MCF 10A (cell line): ENCODE measurements at regions not wholly inside any gene's neighbourhood (a gene's known extent, or its start where the extent isn't known, plus 50 kb on each side); places are given as distances from the start of the nearest gene placed in this dataset.

ENCODE experiments used
- BruUV-seq: library from RNA; stranded (reverse); fragments of 400-500 nt; replicated peaks from 2 replicates; lab custom pipeline; 2021; lab: Mats Ljungman, UMichigan
- CTCF ChIA-PET: fragments of 300-600 bp; sonication (Branson Sonifier 250); formaldehyde crosslinking; extraction: SDS; loops from one replicate; lab custom pipeline; 2021; ENCODE audit warnings: antibody characterized with exemption, inconsistent platforms; lab: Yijun Ruan, JAX
- POLR2A ChIA-PET: fragments of 300-600, 350-650 bp; sonication (Branson Sonifier 250); formaldehyde crosslinking; extraction: SDS; loops from one replicate; lab custom pipeline; 2020; ENCODE audit warnings: antibody characterized with exemption, inconsistent platforms; lab: Yijun Ruan, JAX
- DNase-seq: peaks from one replicate; pipeline ENCODE4 v3.0.0-alpha.2; 2018; ENCODE audit not compliant: unreplicated experiment
- H3K27ac Mint-ChIP-seq: one replicate; pipeline ENCODE4 v1.8.0; 2022; ENCODE audit warnings: mild to moderate bottlenecking, low read depth, mixed read lengths; ENCODE audit not compliant: unreplicated experiment
- H3K27me3 Mint-ChIP-seq: one replicate; pipeline ENCODE4 v1.8.0; 2022; ENCODE audit warnings: mixed read lengths; ENCODE audit not compliant: insufficient read depth, unreplicated experiment
- H3K36me3 Mint-ChIP-seq: one replicate; pipeline ENCODE4 v1.8.0; 2022; ENCODE audit warnings: mild to moderate bottlenecking, moderate library complexity, mixed read lengths; ENCODE audit not compliant: insufficient read depth, unreplicated experiment
- H3K4me1 Mint-ChIP-seq: one replicate; pipeline ENCODE4 v1.8.0; 2022; ENCODE audit warnings: mixed read lengths; ENCODE audit not compliant: insufficient read depth, unreplicated experiment
- H3K4me3 Mint-ChIP-seq: one replicate; pipeline ENCODE4 v1.8.0; 2022; ENCODE audit warnings: mild to moderate bottlenecking, moderate library complexity, mixed read lengths; ENCODE audit not compliant: unreplicated experiment
- H3K9me3 Mint-ChIP-seq: one replicate; pipeline ENCODE4 v1.8.0; 2022; ENCODE audit warnings: mixed read lengths; ENCODE audit not compliant: unreplicated experiment
- CTCF ChIP-seq: fragments of 200-600 bp; IDR thresholded peaks from one replicate; pipeline ENCODE4 v1.8.0; 2022; ENCODE audit warnings: antibody characterized with exemption, mild to moderate bottlenecking; ENCODE audit not compliant: unreplicated experiment
- intact Hi-C: fragments of 100-400 bp; cut with micrococcal nuclease; formaldehyde crosslinking; loops from 2 replicates; pipeline ENCODE4 v1.14.1; 2022

DNA sequence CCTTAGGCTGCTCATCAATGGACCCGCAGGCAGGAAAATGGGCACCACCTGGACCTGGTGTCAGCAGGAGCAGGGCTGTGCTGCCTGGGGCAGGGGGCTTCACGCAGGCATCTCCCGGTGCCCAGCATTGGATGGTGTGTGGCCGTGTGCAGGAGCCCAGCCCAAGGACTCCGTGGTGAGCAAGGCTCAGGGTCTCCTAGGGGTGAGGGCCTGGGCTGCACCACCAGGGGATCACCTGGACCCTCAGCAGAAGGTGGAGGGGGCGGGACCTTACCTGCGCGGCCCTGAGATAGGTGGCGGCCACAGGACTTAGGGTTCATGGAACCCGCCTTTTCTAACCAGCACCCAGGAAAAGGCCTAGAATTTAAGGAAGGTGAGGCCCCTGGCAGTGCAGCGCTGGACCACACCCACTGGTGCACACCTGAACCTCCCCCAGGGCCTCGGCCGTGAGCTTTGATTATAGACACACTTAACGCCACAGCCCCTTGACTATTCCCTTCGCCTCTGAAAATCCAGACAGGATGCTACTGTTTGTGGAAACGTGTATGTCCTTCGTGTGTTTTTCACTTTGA is 89.0 kb downstream of the TMEM18 start:
- POLR2A ChIA-PET = no interaction called here
- peaks cover 22% of the 10 kb centered on the region for H3K4me1 Mint-ChIP-seq
- no peak for DNase-seq
- H3K27me3 Mint-ChIP-seq = no peaks in the 10 kb centered on the region
- no peak for TF ChIP-seq CTCF
- H3K9me3 Mint-ChIP-seq = no peaks in the 10 kb centered on the region
- H3K36me3 Mint-ChIP-seq = no peaks in the 10 kb centered on the region
- no TSS peak for BruUV-seq
- intact Hi-C loops = no loop called here
- no peak overlapping the region for H3K4me3 Mint-ChIP-seq
- H3K27ac Mint-ChIP-seq = no peak overlapping the region
- CTCF ChIA-PET = no interaction called here

DNA sequence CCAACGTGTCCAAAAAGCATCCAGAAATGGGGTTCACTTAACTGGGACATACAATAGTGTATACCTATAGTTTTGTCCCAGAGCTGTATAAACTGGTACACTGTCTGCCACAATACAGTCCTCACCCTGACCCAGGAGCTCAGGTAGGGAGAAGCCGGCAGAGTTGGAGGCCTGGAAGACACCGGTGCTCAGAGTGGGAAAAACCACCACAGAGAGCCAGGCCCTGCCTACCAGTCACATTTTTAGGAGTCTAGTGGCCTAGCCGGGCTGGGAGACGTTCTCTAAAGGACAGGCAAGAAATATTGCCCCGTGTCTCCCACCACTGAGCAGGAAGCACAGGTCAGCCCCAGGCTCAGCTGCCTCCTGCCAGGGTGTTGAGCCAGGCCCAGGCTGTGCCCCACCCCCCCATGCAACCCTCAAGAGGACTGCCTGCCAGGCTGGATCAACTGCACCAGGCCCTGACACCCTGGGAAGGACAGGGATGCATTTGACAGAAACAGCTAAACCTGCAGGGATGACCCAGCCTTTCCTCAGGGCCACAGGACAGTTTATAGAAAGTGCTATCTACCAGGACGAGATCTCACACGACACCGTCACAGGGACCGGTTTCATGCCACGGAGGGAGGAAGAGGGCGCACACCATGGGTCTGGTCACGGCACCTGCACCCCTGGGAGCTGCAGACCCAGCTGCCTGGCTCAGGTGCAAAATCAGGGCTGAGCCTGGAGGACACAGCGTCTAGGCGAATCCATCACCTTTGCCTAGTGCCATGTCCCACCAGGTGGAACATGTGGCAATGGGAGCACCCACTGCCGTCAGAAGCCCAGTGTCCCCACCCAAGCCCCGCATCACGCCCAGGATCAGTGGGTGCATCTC is 89.9 kb downstream of the TMEM18 start:
- intact Hi-C loops = no loop called here
- Mint-ChIP-seq H3K36me3 (no peaks in the 10 kb centered on the region), H3K9me3 (no peaks in the 10 kb centered on the region), H3K27me3 (no peaks in the 10 kb centered on the region), H3K4me1 (peaks cover 22% of the 10 kb centered on the region), H3K27ac (no peak overlapping the region), H3K4me3 (no peak overlapping the region)
- POLR2A ChIA-PET = interaction anchor here (0.6 to 1.7 kb wide), 3 partner anchors 18 to 168 kb away, joined by 3 to 4 read pairs (median 4); no protein-coding TSS in a partner anchor
- BruUV-seq = no TSS peak
- DNase-seq = no peak
- no peak for TF ChIP-seq CTCF
- CTCF ChIA-PET = interaction anchor here (0.6 to 0.9 kb wide), 2 partner anchors 11 to 16 kb away, joined by 3 read pairs; no protein-coding TSS in a partner anchor

DNA sequence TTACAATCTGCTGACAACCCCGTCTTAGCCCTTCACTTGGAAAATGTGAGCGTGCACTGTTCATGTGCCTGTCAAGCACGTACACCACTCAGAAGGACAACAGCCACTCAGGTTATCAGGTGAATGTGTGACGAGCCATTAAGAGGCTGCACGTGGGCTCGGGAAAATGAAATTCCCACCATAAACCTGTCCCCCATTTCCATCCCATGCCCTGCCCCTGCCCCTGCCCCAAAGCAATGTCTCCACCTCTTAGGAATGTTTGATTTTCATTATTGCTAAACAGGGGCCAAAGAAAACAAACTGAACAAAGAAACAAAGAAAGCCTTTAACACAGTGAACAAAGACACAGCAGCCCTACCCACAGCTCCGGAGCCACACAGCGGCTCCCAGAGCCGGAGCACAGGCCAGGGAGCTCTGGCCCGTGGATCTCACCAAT is 90.5 kb downstream of the TMEM18 start:
- Mint-ChIP-seq H3K27ac (no peak overlapping the region), H3K36me3 (no peaks in the 10 kb centered on the region), H3K27me3 (no peaks in the 10 kb centered on the region), H3K9me3 (no peaks in the 10 kb centered on the region), H3K4me1 (peaks cover 22% of the 10 kb centered on the region), H3K4me3 (no peak overlapping the region)
- intact Hi-C loops = no loop called here
- BruUV-seq = no TSS peak
- ChIA-PET POLR2A (interaction anchor here (1.3 to 1.7 kb wide), 2 partner anchors 17 to 19 kb away, joined by 4 read pairs; no protein-coding TSS in a partner anchor), CTCF (interaction anchor here (0.6 kb wide), 1 partner anchor 15 kb away, joined by 3 read pairs; no protein-coding TSS in a partner anchor)
- DNase-seq = no peak
- TF ChIP-seq CTCF = no peak
